ENCODE measurements at regions not wholly inside any gene's neighbourhood (a gene's known extent, or its start where the extent isn't known, plus 50 kb on each side); places are given as distances from the start of the nearest gene placed in this dataset.

GRCh38 chr7:155360495-155361345, 63.0 kb downstream of the INSIG1 start:
- no peak for TF ChIP-seq SIN3A (IDR thresholded peaks at IDR 0.05; ENCODE audit: borderline replicate concordance, insufficient read depth, low read length)
- TF ChIP-seq REST (IDR thresholded peaks at IDR 0.05; ENCODE audit: insufficient read depth in 1 of 2, low read depth in 2 of 2, low read length in 2 of 2): no peak
- TF ChIP-seq FOXP2 (optimal IDR thresholded peaks at IDR 0.05; ENCODE audit: borderline replicate concordance, extremely low read depth, extremely low read length, insufficient read depth): no peak
- TF ChIP-seq POLR2AphosphoS5 (IDR thresholded peaks at IDR 0.05; ENCODE audit: low read depth, low read length): no peak
- no peak for TF ChIP-seq TAF1 (IDR thresholded peaks at IDR 0.05; ENCODE audit: borderline replicate concordance, insufficient read depth, low read length)

GRCh38 chr7:155361346-155361680, 63.6 kb downstream of the INSIG1 start:
- TF ChIP-seq POLR2AphosphoS5 (IDR thresholded peaks at IDR 0.05; ENCODE audit: low read depth, low read length) (no peak), REST (IDR thresholded peaks at IDR 0.05; ENCODE audit: insufficient read depth in 1 of 2, low read depth in 2 of 2, low read length in 2 of 2) (no peak), SIN3A (IDR thresholded peaks at IDR 0.05; ENCODE audit: borderline replicate concordance, insufficient read depth, low read length) (no peak), FOXP2 (optimal IDR thresholded peaks at IDR 0.05; ENCODE audit: borderline replicate concordance, extremely low read depth, extremely low read length, insufficient read depth) (no peak), TAF1 (IDR thresholded peaks at IDR 0.05; ENCODE audit: borderline replicate concordance, insufficient read depth, low read length) (no peak)

GRCh38 chr7:155361947-155362346, 64.3 kb downstream of the INSIG1 start:
- no peak for TF ChIP-seq TAF1 (IDR thresholded peaks at IDR 0.05; ENCODE audit: borderline replicate concordance, insufficient read depth, low read length)
- no peak for TF ChIP-seq REST (IDR thresholded peaks at IDR 0.05; ENCODE audit: insufficient read depth in 1 of 2, low read depth in 2 of 2, low read length in 2 of 2)

GRCh38 chr7:155362380-155363145, 64.9 kb downstream of the INSIG1 start:
- no peak for TF ChIP-seq REST (IDR thresholded peaks at IDR 0.05; ENCODE audit: insufficient read depth in 1 of 2, low read depth in 2 of 2, low read length in 2 of 2)
- no peak for TF ChIP-seq FOXP2 (optimal IDR thresholded peaks at IDR 0.05; ENCODE audit: borderline replicate concordance, extremely low read depth, extremely low read length, insufficient read depth)
- no peak for TF ChIP-seq TAF1 (IDR thresholded peaks at IDR 0.05; ENCODE audit: borderline replicate concordance, insufficient read depth, low read length)
- no peak for TF ChIP-seq SIN3A (IDR thresholded peaks at IDR 0.05; ENCODE audit: borderline replicate concordance, insufficient read depth, low read length)
- TF ChIP-seq POLR2AphosphoS5 (IDR thresholded peaks at IDR 0.05; ENCODE audit: low read depth, low read length): no peak
